Neural cell (in vitro differentiated cells): ENCODE measurements at regions not wholly inside any gene's neighbourhood (a gene's known extent, or its start where the extent isn't known, plus 50 kb on each side); places are given as distances from the start of the nearest gene placed in this dataset.

Experiments
- H2AFZ ChIP-seq: fragments of 200-600, 300-800 bp; sonication (generic), shearing (Covaris generic); 2 replicates; pipeline ENCODE4 v1.6.0; 2014; ENCODE audit warnings: low read depth, mild to moderate bottlenecking, antibody characterized with exemption, low read length, moderate library complexity
- H3F3A ChIP-seq: fragments of 200-600 bp; shearing (Covaris generic); 2 replicates; pipeline ENCODE4 v1.6.1; 2016; ENCODE audit warnings: mild to moderate bottlenecking, moderate library complexity, mixed read lengths, antibody characterized with exemption, low read length; ENCODE audit not compliant: insufficient read depth, poor library complexity, severe bottlenecking
- H3K27ac ChIP-seq: fragments of 200-600, 300-800 bp; sonication (generic), shearing (Covaris generic); 2 replicates; pipeline ENCODE4 v1.5.1; 2014; ENCODE audit warnings: mild to moderate bottlenecking, low read length, moderate library complexity
- H3K27me3 ChIP-seq: fragments of 300-800, 200-600 bp; sonication (generic), shearing (Covaris generic); 2 replicates; pipeline ENCODE4 v1.6.0; 2014; ENCODE audit warnings: mild to moderate bottlenecking, low read depth, low read length, moderate library complexity; ENCODE audit not compliant: insufficient read depth
- H3K36me3 ChIP-seq: fragments of 300-800, 200-600 bp; sonication (generic), shearing (Covaris generic); 2 replicates; pipeline ENCODE4 v1.5.1; 2014; ENCODE audit warnings: mild to moderate bottlenecking, antibody characterized with exemption, low read length, moderate library complexity; ENCODE audit not compliant: insufficient read depth
- H3K4me2 ChIP-seq: fragments of 300-800, 200-600 bp; sonication (generic), shearing (Covaris generic); 2 replicates; pipeline ENCODE4 v1.6.0; 2014; ENCODE audit warnings: mild to moderate bottlenecking, low read length
- H3K4me3 ChIP-seq: fragments of 300-800, 200-600 bp; sonication (generic), shearing (Covaris generic); 2 replicates; pipeline ENCODE4 v1.5.1; 2014; ENCODE audit warnings: mild to moderate bottlenecking, low read length, moderate library complexity
- H3K79me2 ChIP-seq: fragments of 200-600 bp; shearing (Covaris generic); replicated peaks from 2 replicates; pipeline ENCODE4 v1.6.0; 2014; ENCODE audit warnings: mild to moderate bottlenecking, low read length, moderate library complexity; ENCODE audit not compliant: insufficient read depth
- H3K9ac ChIP-seq: fragments of 300-800, 200-600 bp; sonication (generic), shearing (Covaris generic); 2 replicates; pipeline ENCODE4 v1.6.1; 2016; ENCODE audit warnings: mild to moderate bottlenecking, low read length, mixed read lengths
- H3K9me2 ChIP-seq: fragments of 200-600 bp; shearing (Covaris generic); 2 replicates; pipeline ENCODE4 v1.6.1; 2016; ENCODE audit warnings: mild to moderate bottlenecking, low read length, mixed read lengths; ENCODE audit not compliant: insufficient read depth
- H3K9me3 ChIP-seq: fragments of 200-600, 300-800 bp; sonication (generic), shearing (Covaris generic); 2 replicates; pipeline ENCODE4 v1.6.1; 2016; ENCODE audit warnings: mild to moderate bottlenecking, mixed run types, low read length, moderate library complexity, mixed read lengths
- H4K20me1 ChIP-seq: fragments of 200-600 bp; shearing (Covaris generic); 2 replicates; pipeline ENCODE4 v1.6.1; 2016; ENCODE audit warnings: mild to moderate bottlenecking, mixed run types; ENCODE audit not compliant: insufficient read depth
- EP300 ChIP-seq: fragments of 450-650 bp; conservative IDR thresholded peaks from 2 replicates; pipeline ENCODE4 v1.6.1; 2014; ENCODE audit warnings: antibody characterized with exemption, mild to moderate bottlenecking, moderate library complexity; ENCODE audit not compliant: poor library complexity, severe bottlenecking
- EZH2 ChIP-seq: fragments of 200-600, 300-800 bp; shearing (Covaris generic), sonication (generic); IDR thresholded peaks from 2 replicates; pipeline ENCODE4 v1.6.1; 2014; ENCODE audit warnings: antibody characterized with exemption, low read length, borderline replicate concordance, mild to moderate bottlenecking; ENCODE audit not compliant: insufficient read depth, poor library complexity, severe bottlenecking
- MXI1 ChIP-seq: fragments of 450-650 bp; conservative IDR thresholded peaks from 2 replicates; pipeline ENCODE4 v1.6.1; 2014; ENCODE audit warnings: antibody characterized with exemption, mild to moderate bottlenecking; ENCODE audit not compliant: poor library complexity, severe bottlenecking
- POLR2AphosphoS5 ChIP-seq: IDR thresholded peaks from 2 replicates; pipeline ENCODE4 v1.6.1; 2012
- RAD21 ChIP-seq: fragments of 450-650 bp; conservative IDR thresholded peaks from 2 replicates; pipeline ENCODE4 v1.6.1; 2014; ENCODE audit warnings: antibody characterized with exemption, mild to moderate bottlenecking, moderate library complexity
- SMC3 ChIP-seq: fragments of 450-650 bp; conservative IDR thresholded peaks from 2 replicates; pipeline ENCODE4 v1.6.1; 2014; ENCODE audit warnings: antibody characterized with exemption, mild to moderate bottlenecking, moderate library complexity; ENCODE audit not compliant: poor library complexity
- TAF1 ChIP-seq: IDR thresholded peaks from 2 replicates; pipeline ENCODE4 v1.6.1; 2012; ENCODE audit warnings: low read depth
- TF ChIP-seq, protein P1 (sequence below): IDR thresholded peaks from 2 replicates; pipeline ENCODE4 v1.6.1; 2012; ENCODE audit warnings: borderline replicate concordance
- TF ChIP-seq, protein P2 (sequence below): fragments of 450-650 bp; IDR thresholded peaks from 2 replicates; pipeline ENCODE4 v1.5.1; 2014; ENCODE audit warnings: antibody characterized with exemption, mild to moderate bottlenecking, moderate library complexity; ENCODE audit not compliant: poor library complexity, severe bottlenecking

DNA sequence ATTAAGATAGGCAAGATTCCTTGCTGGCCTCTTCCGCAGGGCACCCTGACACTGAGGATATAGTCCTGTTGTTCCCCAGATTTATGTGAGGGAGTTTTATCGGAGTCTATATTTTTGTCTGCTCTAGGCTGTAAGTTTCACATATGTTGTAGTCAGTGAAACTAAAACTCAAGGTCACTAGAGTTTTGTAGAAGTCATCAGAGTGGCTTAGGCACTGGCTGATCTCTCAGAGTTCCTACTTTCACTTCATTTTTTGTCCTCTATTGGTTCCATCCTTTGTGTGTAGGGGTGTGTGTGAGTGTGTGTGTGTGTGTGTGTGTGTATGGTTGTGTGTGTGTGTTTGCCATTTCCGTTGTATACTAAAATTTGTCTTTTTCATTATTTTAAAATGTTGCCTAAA is 577.5 kb downstream of the IQCM start:
- Histone ChIP-seq H3K4me2 (no peak overlapping the region), H3K27ac (no peak overlapping the region), H3K27me3 (no peaks in the 10 kb centered on the region), H3K79me2 (no peaks in the 10 kb centered on the region), H3K4me3 (no peak overlapping the region), H3K36me3 (no peaks in the 10 kb centered on the region), H3F3A (no peaks in the 10 kb centered on the region), H3K9me3 (no peaks in the 10 kb centered on the region), H3K9me2 (no peaks in the 10 kb centered on the region), H2AFZ (no peak overlapping the region), H4K20me1 (no peaks in the 10 kb centered on the region), H3K9ac (no peak overlapping the region)
- TF ChIP-seq TAF1 = no peak
- no peak for TF ChIP-seq SMC3
- TF ChIP-seq POLR2AphosphoS5 = no peak
- TF ChIP-seq, protein P1, sequence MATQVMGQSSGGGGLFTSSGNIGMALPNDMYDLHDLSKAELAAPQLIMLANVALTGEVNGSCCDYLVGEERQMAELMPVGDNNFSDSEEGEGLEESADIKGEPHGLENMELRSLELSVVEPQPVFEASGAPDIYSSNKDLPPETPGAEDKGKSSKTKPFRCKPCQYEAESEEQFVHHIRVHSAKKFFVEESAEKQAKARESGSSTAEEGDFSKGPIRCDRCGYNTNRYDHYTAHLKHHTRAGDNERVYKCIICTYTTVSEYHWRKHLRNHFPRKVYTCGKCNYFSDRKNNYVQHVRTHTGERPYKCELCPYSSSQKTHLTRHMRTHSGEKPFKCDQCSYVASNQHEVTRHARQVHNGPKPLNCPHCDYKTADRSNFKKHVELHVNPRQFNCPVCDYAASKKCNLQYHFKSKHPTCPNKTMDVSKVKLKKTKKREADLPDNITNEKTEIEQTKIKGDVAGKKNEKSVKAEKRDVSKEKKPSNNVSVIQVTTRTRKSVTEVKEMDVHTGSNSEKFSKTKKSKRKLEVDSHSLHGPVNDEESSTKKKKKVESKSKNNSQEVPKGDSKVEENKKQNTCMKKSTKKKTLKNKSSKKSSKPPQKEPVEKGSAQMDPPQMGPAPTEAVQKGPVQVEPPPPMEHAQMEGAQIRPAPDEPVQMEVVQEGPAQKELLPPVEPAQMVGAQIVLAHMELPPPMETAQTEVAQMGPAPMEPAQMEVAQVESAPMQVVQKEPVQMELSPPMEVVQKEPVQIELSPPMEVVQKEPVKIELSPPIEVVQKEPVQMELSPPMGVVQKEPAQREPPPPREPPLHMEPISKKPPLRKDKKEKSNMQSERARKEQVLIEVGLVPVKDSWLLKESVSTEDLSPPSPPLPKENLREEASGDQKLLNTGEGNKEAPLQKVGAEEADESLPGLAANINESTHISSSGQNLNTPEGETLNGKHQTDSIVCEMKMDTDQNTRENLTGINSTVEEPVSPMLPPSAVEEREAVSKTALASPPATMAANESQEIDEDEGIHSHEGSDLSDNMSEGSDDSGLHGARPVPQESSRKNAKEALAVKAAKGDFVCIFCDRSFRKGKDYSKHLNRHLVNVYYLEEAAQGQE = no peak
- TF ChIP-seq EP300 = no peak
- TF ChIP-seq, protein P2, sequence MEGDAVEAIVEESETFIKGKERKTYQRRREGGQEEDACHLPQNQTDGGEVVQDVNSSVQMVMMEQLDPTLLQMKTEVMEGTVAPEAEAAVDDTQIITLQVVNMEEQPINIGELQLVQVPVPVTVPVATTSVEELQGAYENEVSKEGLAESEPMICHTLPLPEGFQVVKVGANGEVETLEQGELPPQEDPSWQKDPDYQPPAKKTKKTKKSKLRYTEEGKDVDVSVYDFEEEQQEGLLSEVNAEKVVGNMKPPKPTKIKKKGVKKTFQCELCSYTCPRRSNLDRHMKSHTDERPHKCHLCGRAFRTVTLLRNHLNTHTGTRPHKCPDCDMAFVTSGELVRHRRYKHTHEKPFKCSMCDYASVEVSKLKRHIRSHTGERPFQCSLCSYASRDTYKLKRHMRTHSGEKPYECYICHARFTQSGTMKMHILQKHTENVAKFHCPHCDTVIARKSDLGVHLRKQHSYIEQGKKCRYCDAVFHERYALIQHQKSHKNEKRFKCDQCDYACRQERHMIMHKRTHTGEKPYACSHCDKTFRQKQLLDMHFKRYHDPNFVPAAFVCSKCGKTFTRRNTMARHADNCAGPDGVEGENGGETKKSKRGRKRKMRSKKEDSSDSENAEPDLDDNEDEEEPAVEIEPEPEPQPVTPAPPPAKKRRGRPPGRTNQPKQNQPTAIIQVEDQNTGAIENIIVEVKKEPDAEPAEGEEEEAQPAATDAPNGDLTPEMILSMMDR = no peak
- TF ChIP-seq EZH2 = no peak
- no peak for TF ChIP-seq MXI1
- TF ChIP-seq RAD21 = no peak

DNA sequence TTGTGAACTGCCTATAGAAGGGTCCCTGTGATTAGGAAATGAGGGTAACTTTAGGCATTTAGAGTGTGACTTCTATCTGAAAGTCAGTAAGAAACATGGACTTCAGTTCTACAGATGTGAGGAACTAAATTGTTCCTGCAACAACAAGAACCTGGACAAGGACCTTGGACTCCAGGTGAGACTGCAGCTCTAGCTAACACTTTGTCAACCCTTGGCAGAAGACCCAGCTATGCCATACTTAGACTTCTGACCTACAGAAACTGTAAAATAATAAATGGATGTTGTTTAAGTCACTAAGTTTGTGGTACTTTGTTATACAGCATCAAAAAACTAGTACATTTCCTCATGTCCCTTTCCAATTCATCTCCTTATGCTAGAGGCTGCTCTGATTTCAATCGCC is 580.8 kb downstream of the IQCM start:
- H3K79me2 ChIP-seq = no peaks in the 10 kb centered on the region
- no peaks in the 10 kb centered on the region for H3K9me3 ChIP-seq
- H3K27me3 ChIP-seq = no peaks in the 10 kb centered on the region
- no peaks in the 10 kb centered on the region for H3F3A ChIP-seq
- no peak overlapping the region for H3K4me3 ChIP-seq
- H3K9me2 ChIP-seq = no peaks in the 10 kb centered on the region
- no peak overlapping the region for H3K4me2 ChIP-seq
- H3K27ac ChIP-seq = no peak overlapping the region
- H2AFZ ChIP-seq = no peak overlapping the region
- H3K36me3 ChIP-seq = no peaks in the 10 kb centered on the region
- TF ChIP-seq, protein P2 = no peak
- TF ChIP-seq EP300 = no peak
- TF ChIP-seq EZH2 = no peak
- no peak for TF ChIP-seq RAD21
- TF ChIP-seq POLR2AphosphoS5 = no peak
- no peak for TF ChIP-seq TAF1
- TF ChIP-seq SMC3 = no peak
- TF ChIP-seq, protein P1 = no peak
- no peak for TF ChIP-seq MXI1
- no peak overlapping the region for H3K9ac ChIP-seq
- H4K20me1 ChIP-seq = no peaks in the 10 kb centered on the region
